Stomach (tissue), 8 donors: ENCODE measurements at regions not wholly inside any gene's neighbourhood (a gene's known extent, or its start where the extent isn't known, plus 50 kb on each side); places are given as distances from the start of the nearest gene placed in this dataset.

Experiments used
- DNase-seq, 2 donors: peaks; one replicate each; pipeline versions ENCODE4 v3.0.0 to v3.0.0-alpha.2; 2013 to 2019
- H3K27ac ChIP-seq, 5 donors: fragments of 200-600 bp in 4 of 5; sonication (generic) in 4 of 5; one replicate each; pipeline ENCODE4 v1.5.1; 2013 to 2019; ENCODE audit warnings: mild to moderate bottlenecking in 1 of 5, moderate library complexity in 1 of 5
- H3K27me3 ChIP-seq, 3 donors: fragments of 200-600 bp; sonication (generic); one replicate each; pipeline ENCODE4 v1.5.1; 2017 to 2019; ENCODE audit warnings: mixed run types in 1 of 3
- H3K36me3 ChIP-seq, 4 donors: fragments of 200-600 bp; sonication (generic); 1 replicate in 3 of 4; 2 replicates in 1 of 4; pipeline ENCODE4 v1.5.1; 2016 to 2019
- H3K4me1 ChIP-seq, 4 donors: fragments of 200-600 bp; sonication (generic); one replicate each; pipeline ENCODE4 v1.5.1; 2016 to 2019
- H3K4me3 ChIP-seq, 4 donors: fragments of 200-600 bp; sonication (generic) in 3 of 4; one replicate each; pipeline ENCODE4 v1.5.1; 2016 to 2019; ENCODE audit warnings: mild to moderate bottlenecking in 1 of 4
- H3K9me3 ChIP-seq, 4 donors: fragments of 200-600 bp; sonication (generic); one replicate each; pipeline ENCODE4 v1.5.1; 2016 to 2019
- CTCF ChIP-seq, 7 experiments: fragments of 450-650 bp in 4 of 7; fragments of 200-600 bp in 3 of 7; sonication (generic) in 3 of 7; IDR thresholded peaks; one replicate each; pipeline ENCODE4 v1.5.1; 2016 to 2019; ENCODE audit warnings: antibody characterized with exemption in 7 of 7, control low read depth in 2 of 7, mild to moderate bottlenecking in 1 of 7
- EP300 ChIP-seq: sonication (generic); formaldehyde crosslinking; IDR thresholded peaks from one replicate; pipeline ENCODE4 v1.6.1; 2017; ENCODE audit warnings: antibody characterized with exemption
- POLR2A ChIP-seq, 4 donors: fragments of 450-650 bp; IDR thresholded peaks; one replicate each; pipeline ENCODE4 v1.6.1; 2016; ENCODE audit warnings: antibody characterized with exemption in 4 of 4, control low read depth in 2 of 4, mild to moderate bottlenecking in 1 of 4, moderate library complexity in 1 of 4
- POLR2AphosphoS5 ChIP-seq, 3 donors: sonication (generic); formaldehyde crosslinking; IDR thresholded peaks; one replicate each; pipeline ENCODE4 v1.6.1; 2016; ENCODE audit warnings: antibody characterized with exemption in 3 of 3
- WGBS, 5 donors: extraction: QIAGEN DNeasy Blood & Tissue Kit in 3 of 5; methylation state at CpG; one replicate each; pipeline versions ENCODE4 v1.1.5 to v1.1.7; 2013 to 2018; 5-methylcytosine and 5-hydroxymethylcytosine counted together
- intact Hi-C: fragments of 100-400 bp; cut with DNase I; formaldehyde crosslinking; loops from one replicate; pipeline ENCODE4 v1.15.1; 2023; ENCODE audit warnings: low total_unique reads
- donor health status: healthy with polysubstance abuse.
- donor health status: Bipolar disorder and iron deficiency.
- donor health status: healthy.

GRCh38 chr15:94546808-94547207 is 315.4 kb downstream of the MCTP2 start:
- Histone ChIP-seq H3K4me1 (no peaks in the 10 kb centered on the region), H3K9me3 (no peaks in the 10 kb centered on the region), H3K27ac (no peak overlapping the region), H3K36me3 (no peaks in the 10 kb centered on the region), H3K4me3 (no peak overlapping the region), H3K27me3 (no peaks in the 10 kb centered on the region)
- no peak for TF ChIP-seq CTCF (IDR thresholded peaks at IDR 0.05)
- WGBS, 5 donors: 34 to 62% (median 50%) methylated on average over 2 of the region's 2 CpGs
- DNase-seq: no peak
- intact Hi-C loops: no loop called here

DNA sequence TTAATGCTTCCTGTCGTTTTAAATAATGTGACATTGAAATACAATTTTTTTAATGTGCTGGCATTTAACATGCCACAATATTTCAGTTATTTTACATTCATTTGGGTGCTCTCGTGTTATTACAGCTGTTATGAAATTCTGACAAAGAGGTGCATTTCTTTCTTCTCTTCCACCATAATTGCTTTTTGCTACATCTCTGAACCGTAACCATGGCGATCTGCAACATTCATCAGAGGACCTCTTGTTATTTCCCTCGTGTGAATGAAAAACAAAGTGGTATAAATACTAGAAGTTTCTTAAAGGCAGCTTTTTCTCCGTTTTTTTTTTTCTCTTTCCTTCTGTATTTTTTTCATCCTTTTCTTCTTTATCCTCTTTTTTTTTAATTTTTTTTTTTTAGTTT is 316.4 kb downstream of the MCTP2 start:
- H3K36me3 ChIP-seq: no peaks in the 10 kb centered on the region
- no peak overlapping the region for H3K27ac ChIP-seq
- intact Hi-C loops: no loop called here
- H3K27me3 ChIP-seq: no peaks in the 10 kb centered on the region
- H3K4me1 ChIP-seq: no peaks in the 10 kb centered on the region
- DNase-seq: no peak
- TF ChIP-seq CTCF (IDR thresholded peaks at IDR 0.05): no peak
- TF ChIP-seq POLR2A (IDR thresholded peaks at IDR 0.05): no peak
- no peak for TF ChIP-seq EP300
- no peak for TF ChIP-seq POLR2AphosphoS5 (IDR thresholded peaks at IDR 0.05)
- no peaks in the 10 kb centered on the region for H3K9me3 ChIP-seq
- no peak overlapping the region for H3K4me3 ChIP-seq
- WGBS, 5 donors: 70 to 82% (median 79%) methylated on average over 6 of the region's 6 CpGs

GRCh38 chr15:94555841-94556519 is 324.6 kb downstream of the MCTP2 start:
- Histone ChIP-seq H3K9me3 (no peaks in the 10 kb centered on the region), H3K27me3 (no peaks in the 10 kb centered on the region), H3K36me3 (no peaks in the 10 kb centered on the region), H3K27ac (no peak overlapping the region), H3K4me1 (no peaks in the 10 kb centered on the region), H3K4me3 (no peak overlapping the region)
- intact Hi-C loops: no loop called here
- no peak for DNase-seq
- 86 to 90% (median 88%) methylated on average over 2 of the region's 2 CpGs for WGBS, 5 donors
- no peak for TF ChIP-seq CTCF (IDR thresholded peaks at IDR 0.05)
- no peak for TF ChIP-seq EP300
- TF ChIP-seq POLR2A (IDR thresholded peaks at IDR 0.05): no peak
- no peak for TF ChIP-seq POLR2AphosphoS5 (IDR thresholded peaks at IDR 0.05)

- intact Hi-C loops: no loop called here
- H3K27me3 ChIP-seq: no peaks in the 10 kb centered on the region
- H3K9me3 ChIP-seq: peaks cover 0 to 2% (median 0%) of the 10 kb centered on the region in 4 donors
- no peak for DNase-seq
- no peak overlapping the region for H3K27ac ChIP-seq
- H3K36me3 ChIP-seq: no peaks in the 10 kb centered on the region
- 87 to 93% (median 90%) methylated on average over 4 of the region's 4 CpGs for WGBS, 5 donors
- TF ChIP-seq POLR2AphosphoS5 (IDR thresholded peaks at IDR 0.05): no peak
- TF ChIP-seq EP300: no peak
- no peak for TF ChIP-seq POLR2A (IDR thresholded peaks at IDR 0.05)
- H3K4me3 ChIP-seq: no peak overlapping the region
- H3K4me1 ChIP-seq: no peaks in the 10 kb centered on the region
These were observed 329.8 kb downstream of the MCTP2 start for GRCh38 chr15:94561036-94561689.

- H3K9me3 ChIP-seq: peaks cover 0 to 5% (median 0%) of the 10 kb centered on the region in 4 donors
- H3K36me3 ChIP-seq: no peaks in the 10 kb centered on the region
- DNase-seq: no peak
- no peaks in the 10 kb centered on the region for H3K27me3 ChIP-seq
- no peak overlapping the region for H3K4me3 ChIP-seq
- TF ChIP-seq CTCF (IDR thresholded peaks at IDR 0.05) (no peak), EP300 (no peak), POLR2A (IDR thresholded peaks at IDR 0.05) (no peak), POLR2AphosphoS5 (IDR thresholded peaks at IDR 0.05) (no peak)
- intact Hi-C loops: no loop called here
- no peak overlapping the region for H3K27ac ChIP-seq
- H3K4me1 ChIP-seq: no peaks in the 10 kb centered on the region
- WGBS, 5 donors: 82 to 94% (median 89%) methylated on average over 2 of the region's 2 CpGs
These were observed 332.1 kb downstream of the MCTP2 start for GRCh38 chr15:94563456-94563855.
